ENCODE measurements at regions not wholly inside any gene's neighbourhood (a gene's known extent, or its start where the extent isn't known, plus 50 kb on each side); places are given as distances from the start of the nearest gene placed in this dataset.

GRCh38 chr2:241986836-241987641 lies 117.5 kb downstream of the RTP5 start:
- TF ChIP-seq CTCF (conservative IDR thresholded peaks at IDR 0.05 in 1 of 2, IDR thresholded peaks at IDR 0.05 in 1 of 2; ENCODE audit: low read depth in 1 of 2, low read length in 2 of 2) (no peak), EZH2 (IDR thresholded peaks at IDR 0.05; ENCODE audit: low read length, missing control alignments) (no peak)

Data from fibroblast of lung (primary cell).